ENCODE measurements at regions not wholly inside any gene's neighbourhood (a gene's known extent, or its start where the extent isn't known, plus 50 kb on each side); places are given as distances from the start of the nearest gene placed in this dataset.

DNA sequence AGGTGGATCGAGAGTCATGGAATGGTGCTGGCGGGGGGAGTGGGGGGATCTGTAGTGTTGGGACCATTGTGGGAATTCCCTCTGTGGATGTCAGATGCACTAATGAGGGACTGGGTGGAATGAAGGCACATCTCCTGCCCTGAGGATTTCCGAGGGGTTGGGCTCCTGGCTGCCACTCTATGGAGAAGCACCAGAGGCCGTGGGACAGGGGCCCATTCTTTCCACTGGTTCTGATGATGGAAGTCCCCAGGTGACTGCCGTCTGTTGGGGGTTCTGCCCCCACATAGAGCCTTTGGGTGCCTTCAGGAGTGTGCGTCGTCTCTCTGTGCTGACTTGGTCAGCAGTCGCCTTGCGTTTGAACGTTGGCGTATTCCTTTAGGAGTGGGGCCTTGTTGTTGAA lies 202.9 kb downstream of the GLRX3 start:
- TF ChIP-seq, protein P1, sequence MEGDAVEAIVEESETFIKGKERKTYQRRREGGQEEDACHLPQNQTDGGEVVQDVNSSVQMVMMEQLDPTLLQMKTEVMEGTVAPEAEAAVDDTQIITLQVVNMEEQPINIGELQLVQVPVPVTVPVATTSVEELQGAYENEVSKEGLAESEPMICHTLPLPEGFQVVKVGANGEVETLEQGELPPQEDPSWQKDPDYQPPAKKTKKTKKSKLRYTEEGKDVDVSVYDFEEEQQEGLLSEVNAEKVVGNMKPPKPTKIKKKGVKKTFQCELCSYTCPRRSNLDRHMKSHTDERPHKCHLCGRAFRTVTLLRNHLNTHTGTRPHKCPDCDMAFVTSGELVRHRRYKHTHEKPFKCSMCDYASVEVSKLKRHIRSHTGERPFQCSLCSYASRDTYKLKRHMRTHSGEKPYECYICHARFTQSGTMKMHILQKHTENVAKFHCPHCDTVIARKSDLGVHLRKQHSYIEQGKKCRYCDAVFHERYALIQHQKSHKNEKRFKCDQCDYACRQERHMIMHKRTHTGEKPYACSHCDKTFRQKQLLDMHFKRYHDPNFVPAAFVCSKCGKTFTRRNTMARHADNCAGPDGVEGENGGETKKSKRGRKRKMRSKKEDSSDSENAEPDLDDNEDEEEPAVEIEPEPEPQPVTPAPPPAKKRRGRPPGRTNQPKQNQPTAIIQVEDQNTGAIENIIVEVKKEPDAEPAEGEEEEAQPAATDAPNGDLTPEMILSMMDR (IDR thresholded peaks at IDR 0.05) = no peak
- no peak for TF ChIP-seq EP300 (IDR thresholded peaks at IDR 0.05)
- no peak for TF ChIP-seq POLR2AphosphoS5 (IDR thresholded peaks at IDR 0.05)
